HAP-1 (cell line): ENCODE measurements at regions not wholly inside any gene's neighbourhood (a gene's known extent, or its start where the extent isn't known, plus 50 kb on each side); places are given as distances from the start of the nearest gene placed in this dataset.

Experiments
- DNase-seq, 2 experiments: peaks; one replicate each; pipeline ENCODE4 v3.0.0-alpha.2; 2016 to 2020; ENCODE audit warnings: low spot score in 2 of 2
- H3K27me3 ChIP-seq: fragments of 250-450 bp; sonication (Bioruptor Pico); 2 replicates; pipeline ENCODE4 v1.5.1; 2020; ENCODE audit warnings: low read depth, mild to moderate bottlenecking, moderate library complexity
- H3K36me3 ChIP-seq: fragments of 250-450 bp; sonication (Bioruptor Pico); replicated peaks from 2 replicates; pipeline ENCODE4 v1.5.1; 2020; ENCODE audit warnings: mild to moderate bottlenecking
- H3K4me1 ChIP-seq: fragments of 250-450 bp; sonication (Bioruptor Pico); 2 replicates; pipeline ENCODE4 v1.5.1; 2020; ENCODE audit warnings: mild to moderate bottlenecking
- H3K4me3 ChIP-seq: fragments of 250-450 bp; sonication (Bioruptor Pico); 2 replicates; pipeline ENCODE4 v1.5.1; 2020; ENCODE audit warnings: mild to moderate bottlenecking, moderate library complexity
- H3K9me3 ChIP-seq: fragments of 250-450 bp; sonication (Bioruptor Pico); 2 replicates; pipeline ENCODE4 v1.5.1; 2020; ENCODE audit warnings: mild to moderate bottlenecking, moderate library complexity
- in situ Hi-C: fragments of 300-500 bp; cut with MboI; formaldehyde crosslinking; loops from 3 replicates; pipeline ENCODE4 v1.14.3; 2020; ENCODE audit warnings: low sequenced_read_pairs, inconsistent platforms, mixed read lengths

- H3K4me3 ChIP-seq, result no peak overlapping the region
- in situ Hi-C loops, result no loop called here
These were observed 66.9 kb upstream of the DCBLD2 start for GRCh38 chr3:98968347-98968746.

GRCh38 chr3:98967758-98968157, 66.3 kb upstream of the DCBLD2 start:
- Histone ChIP-seq H3K36me3 (no peaks in the 10 kb centered on the region), H3K4me3 (no peak overlapping the region), H3K4me1 (no peaks in the 10 kb centered on the region), H3K9me3 (no peaks in the 10 kb centered on the region), H3K27me3 (no peaks in the 10 kb centered on the region; the same call in 1 of the 2 replicates)
- in situ Hi-C loops, result no loop called here
- DNase-seq, result no peak

More at GRCh38 chr3:98968347-98968746, 66.9 kb upstream of the DCBLD2 start:
- DNase-seq, result no peak
- H3K27me3 ChIP-seq, result no peaks in the 10 kb centered on the region; the same call in 1 of the 2 replicates
- no peaks in the 10 kb centered on the region for H3K36me3 ChIP-seq
- H3K9me3 ChIP-seq, result no peaks in the 10 kb centered on the region
- H3K4me1 ChIP-seq, result no peaks in the 10 kb centered on the region

GRCh38 chr3:98966862-98967546, 65.5 kb upstream of the DCBLD2 start:
- no peak for DNase-seq
- no peak overlapping the region for H3K4me3 ChIP-seq
- no peaks in the 10 kb centered on the region for H3K36me3 ChIP-seq
- in situ Hi-C loops, result no loop called here
- no peaks in the 10 kb centered on the region for H3K9me3 ChIP-seq
- H3K4me1 ChIP-seq, result no peaks in the 10 kb centered on the region
- H3K27me3 ChIP-seq, result no peaks in the 10 kb centered on the region; the same call in 1 of the 2 replicates

GRCh38 chr3:98966434-98966833, 64.9 kb upstream of the DCBLD2 start:
- no peaks in the 10 kb centered on the region for H3K4me1 ChIP-seq
- in situ Hi-C loops, result no loop called here
- H3K4me3 ChIP-seq, result no peak overlapping the region
- DNase-seq, result no peak
- H3K27me3 ChIP-seq, result no peaks in the 10 kb centered on the region; the same call in 1 of the 2 replicates
- H3K9me3 ChIP-seq, result no peaks in the 10 kb centered on the region
- H3K36me3 ChIP-seq, result no peaks in the 10 kb centered on the region

GRCh38 chr3:98964784-98965183, 63.3 kb upstream of the DCBLD2 start:
- DNase-seq, result no peak
- Histone ChIP-seq H3K4me3 (no peak overlapping the region), H3K27me3 (no peaks in the 10 kb centered on the region; the same call in 1 of the 2 replicates), H3K36me3 (no peaks in the 10 kb centered on the region), H3K9me3 (no peaks in the 10 kb centered on the region), H3K4me1 (no peaks in the 10 kb centered on the region)
- in situ Hi-C loops, result no loop called here

GRCh38 chr3:98963546-98963945, 62.1 kb upstream of the DCBLD2 start:
- Histone ChIP-seq H3K27me3 (no peaks in the 10 kb centered on the region; the same call in 1 of the 2 replicates), H3K4me3 (no peak overlapping the region), H3K36me3 (no peaks in the 10 kb centered on the region), H3K9me3 (no peaks in the 10 kb centered on the region), H3K4me1 (no peaks in the 10 kb centered on the region)
- in situ Hi-C loops, result no loop called here
- DNase-seq, result no peak

GRCh38 chr3:98962951-98963350, 61.5 kb upstream of the DCBLD2 start:
- Histone ChIP-seq H3K4me3 (no peak overlapping the region), H3K27me3 (no peaks in the 10 kb centered on the region; the same call in 1 of the 2 replicates), H3K36me3 (no peaks in the 10 kb centered on the region), H3K9me3 (no peaks in the 10 kb centered on the region), H3K4me1 (no peaks in the 10 kb centered on the region)
- in situ Hi-C loops, result no loop called here
- DNase-seq, result no peak

GRCh38 chr3:98962189-98962930, 60.9 kb upstream of the DCBLD2 start:
- Histone ChIP-seq H3K27me3 (no peaks in the 10 kb centered on the region; the same call in 1 of the 2 replicates), H3K36me3 (no peaks in the 10 kb centered on the region), H3K4me1 (no peaks in the 10 kb centered on the region), H3K4me3 (no peak overlapping the region), H3K9me3 (no peaks in the 10 kb centered on the region)
- no peak for DNase-seq
- in situ Hi-C loops, result no loop called here

GRCh38 chr3:98961161-98962155, 60.0 kb upstream of the DCBLD2 start:
- no peak for DNase-seq
- H3K4me1 ChIP-seq, result no peaks in the 10 kb centered on the region
- H3K36me3 ChIP-seq, result no peaks in the 10 kb centered on the region
- no peaks in the 10 kb centered on the region for H3K9me3 ChIP-seq
- in situ Hi-C loops, result no loop called here
- H3K4me3 ChIP-seq, result no peak overlapping the region
- no peaks in the 10 kb centered on the region; the same call in 1 of the 2 replicates for H3K27me3 ChIP-seq

GRCh38 chr3:98957681-98958080, 56.2 kb upstream of the DCBLD2 start:
- no peaks in the 10 kb centered on the region for H3K36me3 ChIP-seq
- no peak overlapping the region for H3K4me3 ChIP-seq
- no peaks in the 10 kb centered on the region for H3K4me1 ChIP-seq
- in situ Hi-C loops, result no loop called here
- peaks cover 2% of the 10 kb centered on the region; the same call in 1 of the 2 replicates for H3K27me3 ChIP-seq
- no peaks in the 10 kb centered on the region for H3K9me3 ChIP-seq
- no peak for DNase-seq

GRCh38 chr3:98956008-98956407, 54.5 kb upstream of the DCBLD2 start:
- Histone ChIP-seq H3K36me3 (no peaks in the 10 kb centered on the region), H3K9me3 (no peaks in the 10 kb centered on the region), H3K27me3 (peaks cover 2% of the 10 kb centered on the region; the same call in 1 of the 2 replicates), H3K4me3 (no peak overlapping the region), H3K4me1 (no peaks in the 10 kb centered on the region)
- in situ Hi-C loops, result no loop called here
- no peak for DNase-seq

- DNase-seq, result no peak
- H3K36me3 ChIP-seq, result no peaks in the 10 kb centered on the region
- no peaks in the 10 kb centered on the region for H3K4me1 ChIP-seq
- H3K4me3 ChIP-seq, result no peak overlapping the region
- no peaks in the 10 kb centered on the region for H3K9me3 ChIP-seq
- peaks cover 2% of the 10 kb centered on the region; the same call in 1 of the 2 replicates for H3K27me3 ChIP-seq
- in situ Hi-C loops, result no loop called here
These were observed 53.5 kb upstream of the DCBLD2 start for GRCh38 chr3:98954791-98955604.

- DNase-seq, result no peak
- no peaks in the 10 kb centered on the region for H3K4me1 ChIP-seq
- peaks cover 2% of the 10 kb centered on the region; the same call in 1 of the 2 replicates for H3K27me3 ChIP-seq
- H3K4me3 ChIP-seq, result no peak overlapping the region
- H3K36me3 ChIP-seq, result no peaks in the 10 kb centered on the region
- in situ Hi-C loops, result no loop called here
- no peaks in the 10 kb centered on the region for H3K9me3 ChIP-seq
These were observed 52.7 kb upstream of the DCBLD2 start for GRCh38 chr3:98954242-98954641.
